RWPE2 (cell line): ENCODE measurements at regions not wholly inside any gene's neighbourhood (a gene's known extent, or its start where the extent isn't known, plus 50 kb on each side); places are given as distances from the start of the nearest gene placed in this dataset.

ENCODE experiments used
- ATAC-seq: fragments of 200-7000 bp; cut with Tn5 transposase; 3 replicates; pipeline ENCODE4 v1.9.1; 2021; ENCODE audit warnings: low read depth
- DNase-seq: peaks from one replicate; pipeline ENCODE4 v3.0.0-alpha.2; 2020; ENCODE audit warnings: low spot score
- H3K27ac ChIP-seq: fragments of 450-650 bp; 2 replicates; pipeline ENCODE4 v1.5.1; 2017; ENCODE audit warnings: mild to moderate bottlenecking; ENCODE audit not compliant: poor library complexity, severe bottlenecking
- H3K27me3 ChIP-seq: fragments of 250-450 bp; sonication (Bioruptor Pico); 2 replicates; pipeline ENCODE4 v1.5.1; 2021; ENCODE audit warnings: mild to moderate bottlenecking, moderate library complexity; ENCODE audit not compliant: insufficient read depth, poor library complexity, severe bottlenecking
- H3K36me3 ChIP-seq: fragments of 250-450 bp; sonication (Bioruptor Pico); 2 replicates; pipeline ENCODE4 v1.5.1; 2020; ENCODE audit warnings: low read depth, mild to moderate bottlenecking, moderate library complexity
- H3K4me1 ChIP-seq: fragments of 250-450 bp; sonication (Bioruptor Pico); 2 replicates; pipeline ENCODE4 v1.5.1; 2021; ENCODE audit warnings: mild to moderate bottlenecking, moderate library complexity; ENCODE audit not compliant: insufficient read depth, poor library complexity, severe bottlenecking
- H3K4me3 ChIP-seq: fragments of 250-450 bp; sonication (Bioruptor Pico); 2 replicates; pipeline ENCODE4 v1.5.1; 2021; ENCODE audit warnings: mild to moderate bottlenecking, moderate library complexity; ENCODE audit not compliant: severe bottlenecking
- H3K9me3 ChIP-seq: fragments of 250-450 bp; sonication (Bioruptor Pico); 2 replicates; pipeline ENCODE4 v1.5.1; 2021; ENCODE audit warnings: mild to moderate bottlenecking, moderate library complexity; ENCODE audit not compliant: severe bottlenecking
- CTCF ChIP-seq: fragments of 450-650 bp; IDR thresholded peaks from one replicate; pipeline ENCODE4 v1.5.1; 2017; ENCODE audit warnings: mild to moderate bottlenecking, moderate library complexity; ENCODE audit not compliant: poor library complexity, severe bottlenecking

- no peaks in the 10 kb centered on the region for H3K4me1 ChIP-seq
- H3K4me3 ChIP-seq, result no peak overlapping the region
- ATAC-seq (no peak), DNase-seq (no peak)
- TF ChIP-seq CTCF, result no peak
- no peak overlapping the region for H3K27ac ChIP-seq
- peaks cover 6% of the 10 kb centered on the region for H3K27me3 ChIP-seq
- H3K9me3 ChIP-seq, result peaks cover 2% of the 10 kb centered on the region
- no peaks in the 10 kb centered on the region for H3K36me3 ChIP-seq
Measured at GRCh38 chr16:13571036-13571435, 348.9 kb upstream of the ERCC4 start.

- Histone ChIP-seq H3K4me3 (no peak overlapping the region), H3K4me1 (no peaks in the 10 kb centered on the region), H3K9me3 (peaks cover 5% of the 10 kb centered on the region), H3K27ac (no peak overlapping the region), H3K27me3 (peaks cover 6% of the 10 kb centered on the region), H3K36me3 (no peaks in the 10 kb centered on the region)
- DNase-seq (no peak), ATAC-seq (no peak)
- TF ChIP-seq CTCF, result no peak
Measured at GRCh38 chr16:13573903-13574302, 346.1 kb upstream of the ERCC4 start.

- no peak for TF ChIP-seq CTCF
- Histone ChIP-seq H3K4me3 (no peak overlapping the region), H3K4me1 (no peaks in the 10 kb centered on the region), H3K36me3 (no peaks in the 10 kb centered on the region), H3K27ac (no peak overlapping the region), H3K27me3 (no peaks in the 10 kb centered on the region), H3K9me3 (peaks cover 5% of the 10 kb centered on the region)
- DNase-seq (no peak), ATAC-seq (no peak)
Measured at GRCh38 chr16:13586051-13586450, 333.9 kb upstream of the ERCC4 start.

GRCh38 chr16:13587181-13587580, 332.8 kb upstream of the ERCC4 start:
- Histone ChIP-seq H3K4me1 (no peaks in the 10 kb centered on the region), H3K36me3 (no peaks in the 10 kb centered on the region), H3K9me3 (peaks cover 5% of the 10 kb centered on the region), H3K27ac (no peak overlapping the region), H3K4me3 (no peak overlapping the region), H3K27me3 (no peaks in the 10 kb centered on the region)
- DNase-seq, result no peak
- no peak for TF ChIP-seq CTCF
- no peak for ATAC-seq

- DNase-seq, result no peak
- Histone ChIP-seq H3K4me3 (no peak overlapping the region), H3K27me3 (no peaks in the 10 kb centered on the region), H3K9me3 (peaks cover 2% of the 10 kb centered on the region), H3K4me1 (no peaks in the 10 kb centered on the region), H3K36me3 (no peaks in the 10 kb centered on the region), H3K27ac (no peak overlapping the region)
- TF ChIP-seq CTCF, result no peak
- no peak for ATAC-seq
Measured at GRCh38 chr16:13594823-13595222, 325.1 kb upstream of the ERCC4 start.
